HEK293 (cell line): ENCODE measurements at regions not wholly inside any gene's neighbourhood (a gene's known extent, or its start where the extent isn't known, plus 50 kb on each side); places are given as distances from the start of the nearest gene placed in this dataset.
A peak's percentile ranks its signal among the peaks of the same experiment; 100 is the strongest.

Experiments used
- CTCF ChIA-PET: fragments of 350-600 bp; formaldehyde crosslinking; extraction: SDS; loops from one replicate; lab custom pipeline; 2021; ENCODE audit warnings: antibody characterized with exemption; lab: Yijun Ruan, JAX
- POLR2A ChIA-PET: fragments of 300-600 bp; formaldehyde crosslinking; extraction: SDS; loops from one replicate; lab custom pipeline; 2020; ENCODE audit warnings: antibody characterized with exemption, inconsistent platforms; lab: Yijun Ruan, JAX
- H3K27ac ChIP-seq: fragments of 200-500 bp; sonication (Bioruptor generic); 2 replicates; pipeline ENCODE4 v1.5.1; 2014; ENCODE audit warnings: low read depth, low read length, control low read depth, inconsistent platforms; ENCODE audit errors: extremely low read depth
- H3K36me3 ChIP-seq, 2 experiments: fragments of 200-500 bp in 1 of 2; sonication (Bioruptor generic) in 1 of 2; 1 replicate in 1 of 2; 2 replicates in 1 of 2; pipeline ENCODE4 v1.5.1; 2014 to 2017; ENCODE audit warnings: inconsistent platforms in 2 of 2, low read length in 2 of 2; ENCODE audit not compliant: control insufficient read depth in 2 of 2, insufficient read depth in 1 of 2
- H3K4me1 ChIP-seq: fragments of 200-500 bp; sonication (Bioruptor generic); 2 replicates; pipeline ENCODE4 v1.5.1; 2014; ENCODE audit warnings: mild to moderate bottlenecking, low read length, inconsistent platforms; ENCODE audit not compliant: control insufficient read depth, insufficient read depth
- H3K4me3 ChIP-seq: 2 replicates; pipeline ENCODE4 v1.5.1; 2011; ENCODE audit warnings: low read depth, mild to moderate bottlenecking, control low read depth, low read length, moderate library complexity
- H3K9me3 ChIP-seq: fragments of 200-500 bp; sonication (Bioruptor generic); 2 replicates; pipeline ENCODE4 v1.5.1; 2014; ENCODE audit warnings: low read depth, low read length, inconsistent platforms; ENCODE audit not compliant: control insufficient read depth, insufficient read depth
- BCL6B ChIP-seq: fragments of 450-650 bp; formaldehyde crosslinking; IDR thresholded peaks from 2 replicates; pipeline ENCODE4 v1.5.1; 2017; ENCODE audit warnings: missing biosample characterization, missing genetic modification characterization
- GLI2 ChIP-seq: fragments of 450-650 bp; formaldehyde crosslinking; IDR thresholded peaks from 2 replicates; pipeline ENCODE4; 2017; ENCODE audit warnings: missing biosample characterization, missing genetic modification characterization, low read depth, borderline replicate concordance
- GLIS1 ChIP-seq: fragments of 450-650 bp; formaldehyde crosslinking; IDR thresholded peaks from 2 replicates; pipeline ENCODE4 v1.5.1; 2016; ENCODE audit warnings: missing biosample characterization, missing genetic modification characterization
- HOXA7 ChIP-seq: sonication (generic); formaldehyde crosslinking; IDR thresholded peaks from 2 replicates; pipeline ENCODE4 v1.8.1; 2022; ENCODE audit warnings: missing genetic modification reagents, borderline replicate concordance
- KLF1 ChIP-seq: fragments of 450-650 bp; formaldehyde crosslinking; IDR thresholded peaks from 2 replicates; pipeline ENCODE4 v1.5.1; 2016; ENCODE audit warnings: missing biosample characterization, missing genetic modification characterization
- KLF7 ChIP-seq: fragments of 450-650 bp; formaldehyde crosslinking; IDR thresholded peaks from 2 replicates; pipeline ENCODE4 v1.5.1; 2016; ENCODE audit warnings: missing biosample characterization, missing genetic modification characterization, borderline replicate concordance
- SALL2 ChIP-seq: fragments of 450-650 bp; formaldehyde crosslinking; IDR thresholded peaks from 2 replicates; pipeline ENCODE4 v1.5.0; 2017; ENCODE audit warnings: missing biosample characterization, mild to moderate bottlenecking, missing genetic modification characterization, borderline replicate concordance
- SETDB1 ChIP-seq: IDR thresholded peaks from one replicate; pipeline ENCODE4 v1.6.1; 2017; ENCODE audit warnings: mild to moderate bottlenecking, low read length, moderate library complexity, mixed read lengths; ENCODE audit not compliant: insufficient read length
- TRIM28 ChIP-seq: IDR thresholded peaks from 2 replicates; pipeline ENCODE4 v1.6.1; 2011; ENCODE audit warnings: low read length, control low read depth, borderline replicate concordance
- ZBTB6 ChIP-seq: fragments of 450-650 bp; formaldehyde crosslinking; IDR thresholded peaks from 2 replicates; pipeline ENCODE4 v1.5.1; 2017; ENCODE audit warnings: missing biosample characterization, missing genetic modification characterization
- ZIC2 ChIP-seq: fragments of 450-650 bp; formaldehyde crosslinking; IDR thresholded peaks from 2 replicates; pipeline ENCODE4 v1.5.1; 2016; ENCODE audit warnings: missing biosample characterization, missing genetic modification characterization
- ZNF114 ChIP-seq: fragments of 450-650 bp; formaldehyde crosslinking; IDR thresholded peaks from 2 replicates; pipeline ENCODE4 v1.5.0; 2017; ENCODE audit warnings: missing biosample characterization, missing genetic modification characterization
- ZNF248 ChIP-seq: fragments of 450-650 bp; formaldehyde crosslinking; IDR thresholded peaks from 2 replicates; pipeline ENCODE4 v1.5.1; 2017; ENCODE audit warnings: missing biosample characterization, missing genetic modification characterization
- ZNF311 ChIP-seq: fragments of 450-650 bp; formaldehyde crosslinking; IDR thresholded peaks from 2 replicates; pipeline ENCODE4 v1.5.1; 2017; ENCODE audit warnings: missing biosample characterization, missing genetic modification characterization, borderline replicate concordance
- ZNF501 ChIP-seq: fragments of 450-650 bp; formaldehyde crosslinking; IDR thresholded peaks from 2 replicates; pipeline ENCODE4 v1.5.1; 2016; ENCODE audit warnings: missing biosample characterization, missing genetic modification characterization
- ZNF513 ChIP-seq: fragments of 450-650 bp; IDR thresholded peaks from 2 replicates; pipeline ENCODE4 v1.5.1; 2018; ENCODE audit warnings: missing biosample characterization, missing genetic modification characterization
- ZNF626 ChIP-seq: fragments of 450-650 bp; sonication (Bioruptor Pico); formaldehyde crosslinking; IDR thresholded peaks from 2 replicates; pipeline ENCODE4 v1.5.1; 2018; ENCODE audit warnings: missing biosample characterization, missing genetic modification characterization, inconsistent platforms
- ZNF670 ChIP-seq: fragments of 450-650 bp; formaldehyde crosslinking; IDR thresholded peaks from 2 replicates; pipeline ENCODE4 v1.5.1; 2016; ENCODE audit warnings: missing biosample characterization, missing genetic modification characterization, low read depth
- ZNF76 ChIP-seq: fragments of 450-650 bp; formaldehyde crosslinking; IDR thresholded peaks from 2 replicates; pipeline ENCODE4; 2016; ENCODE audit warnings: low read depth, missing biosample characterization, missing genetic modification characterization, borderline replicate concordance
- ZXDB ChIP-seq: fragments of 450-650 bp; formaldehyde crosslinking; IDR thresholded peaks from 2 replicates; pipeline ENCODE4 v1.5.1; 2016; ENCODE audit warnings: missing biosample characterization, missing genetic modification characterization

GRCh38 chr10:78556705-78557432 lies 511.9 kb upstream of the ZMIZ1 start (continued):
- TF ChIP-seq HOXA7 (CRISPR knock-in tag): no peak
- TF ChIP-seq ZNF76 (tag by site-specific recombination): no peak
- no peak for TF ChIP-seq KLF1 (tag by site-specific recombination)

- H3K4me3 ChIP-seq: no peak overlapping the region
- H3K4me1 ChIP-seq: no peaks in the 10 kb centered on the region
- no peak overlapping the region for H3K27ac ChIP-seq
- CTCF ChIA-PET: no interaction called here
- TF ChIP-seq BCL6B (tag by site-specific recombination) (no peak), HOXA7 (CRISPR knock-in tag) (no peak)
- H3K36me3 ChIP-seq: no peaks in the 10 kb centered on the region
- H3K9me3 ChIP-seq: no peaks in the 10 kb centered on the region
- POLR2A ChIA-PET: interaction anchor here (0.5 kb wide), 1 partner anchor 193 kb away, joined by 4 read pairs; no protein-coding TSS in a partner anchor
Observed at GRCh38 chr10:78557433-78557925, 511.3 kb upstream of the ZMIZ1 start.

- H3K36me3 ChIP-seq: no peaks in the 10 kb centered on the region
- no peak overlapping the region for H3K4me3 ChIP-seq
- TF ChIP-seq GLIS1 (tag by site-specific recombination) (no peak), ZIC2 (tag by site-specific recombination) (peak; percentile 72)
- H3K9me3 ChIP-seq: no peaks in the 10 kb centered on the region
- ChIA-PET CTCF (no interaction called here), POLR2A (interaction anchor here (1.5 kb wide), 1 partner anchor 10 kb away, joined by 4 read pairs; no protein-coding TSS in a partner anchor)
- no peaks in the 10 kb centered on the region for H3K4me1 ChIP-seq
- no peak overlapping the region for H3K27ac ChIP-seq
Observed at GRCh38 chr10:78559661-78560340, 509.0 kb upstream of the ZMIZ1 start.

GRCh38 chr10:78560341-78560688 lies 508.5 kb upstream of the ZMIZ1 start:
- ChIA-PET POLR2A (interaction anchor here (1.5 kb wide), 1 partner anchor 11 kb away, joined by 4 read pairs; no protein-coding TSS in a partner anchor), CTCF (no interaction called here)
- Histone ChIP-seq H3K4me3 (no peak overlapping the region), H3K36me3 (no peaks in the 10 kb centered on the region), H3K27ac (no peak overlapping the region)
- no peak for TF ChIP-seq KLF1 (tag by site-specific recombination)
- TF ChIP-seq, all 188 proteins: peak for 0
- H3K4me1 ChIP-seq: no peaks in the 10 kb centered on the region
- no peaks in the 10 kb centered on the region for H3K9me3 ChIP-seq

- CTCF ChIA-PET: no interaction called here
- no peak overlapping the region for H3K27ac ChIP-seq
- POLR2A ChIA-PET: no interaction called here
- TF ChIP-seq ZBTB6 (tag by site-specific recombination): no peak
- TF ChIP-seq ZNF626 (tag by site-specific recombination): no peak
- no peak for TF ChIP-seq SETDB1
- no peak for TF ChIP-seq ZXDB (tag by site-specific recombination)
- no peak for TF ChIP-seq ZNF248 (tag by site-specific recombination)
- TF ChIP-seq KLF1 (tag by site-specific recombination): no peak
- TF ChIP-seq SALL2 (tag by site-specific recombination): no peak
- TF ChIP-seq KLF7 (tag by site-specific recombination): no peak
- no peak for TF ChIP-seq GLI2
- no peak for TF ChIP-seq ZNF501 (tag by site-specific recombination)
- no peak for TF ChIP-seq ZNF311
- TF ChIP-seq ZNF114 (tag by site-specific recombination): no peak
- TF ChIP-seq TRIM28: no peak
- no peak for TF ChIP-seq ZNF513 (tag by site-specific recombination)
- TF ChIP-seq ZNF670 (tag by site-specific recombination): no peak
Observed at GRCh38 chr10:78563314-78563713, 505.5 kb upstream of the ZMIZ1 start.

More at GRCh38 chr10:78563314-78563713, 505.5 kb upstream of the ZMIZ1 start:
- Histone ChIP-seq H3K4me3 (no peak overlapping the region), H3K9me3 (no peaks in the 10 kb centered on the region), H3K36me3 (no peaks in the 10 kb centered on the region), H3K4me1 (peaks cover 12% of the 10 kb centered on the region; the same call in 1 of the 2 replicates)
